ENCODE measurements at regions not wholly inside any gene's neighbourhood (a gene's known extent, or its start where the extent isn't known, plus 50 kb on each side); places are given as distances from the start of the nearest gene placed in this dataset.

DNA sequence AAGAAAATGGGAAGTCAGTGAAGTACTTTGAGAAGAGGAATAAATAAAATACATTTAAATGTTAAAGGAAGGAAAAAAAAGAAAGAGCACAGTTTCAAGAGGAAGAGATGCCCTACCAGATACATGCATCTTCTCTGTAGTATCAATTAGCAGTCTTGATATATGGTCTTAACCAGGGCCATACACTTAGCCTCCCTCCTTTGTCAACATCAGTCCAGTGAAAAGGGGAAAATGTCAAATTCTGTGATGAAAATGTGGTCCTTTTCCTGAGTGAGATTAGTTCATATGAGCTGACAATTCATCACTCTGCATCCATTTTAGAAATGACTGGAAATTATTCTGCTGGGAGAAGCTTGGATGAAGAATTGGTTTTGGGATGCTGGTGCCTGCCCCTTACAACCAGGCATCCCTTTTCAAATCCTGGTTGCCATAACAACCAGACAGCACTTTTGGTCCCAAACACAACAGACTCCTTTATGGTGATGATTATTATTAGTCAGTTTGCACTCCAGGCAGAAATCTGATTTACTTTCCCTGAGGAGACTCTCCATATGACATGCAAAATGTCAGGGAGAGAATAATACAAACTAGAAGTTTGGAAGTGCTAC, 933.6 kb upstream of the CDH8 start:
- no peak for DNase-seq
- H3K27me3 ChIP-seq, result no peaks in the 10 kb centered on the region
- no peaks in the 10 kb centered on the region for H3K4me1 ChIP-seq
- no peak overlapping the region for H3K4me3 ChIP-seq
- TF ChIP-seq, protein P1, sequence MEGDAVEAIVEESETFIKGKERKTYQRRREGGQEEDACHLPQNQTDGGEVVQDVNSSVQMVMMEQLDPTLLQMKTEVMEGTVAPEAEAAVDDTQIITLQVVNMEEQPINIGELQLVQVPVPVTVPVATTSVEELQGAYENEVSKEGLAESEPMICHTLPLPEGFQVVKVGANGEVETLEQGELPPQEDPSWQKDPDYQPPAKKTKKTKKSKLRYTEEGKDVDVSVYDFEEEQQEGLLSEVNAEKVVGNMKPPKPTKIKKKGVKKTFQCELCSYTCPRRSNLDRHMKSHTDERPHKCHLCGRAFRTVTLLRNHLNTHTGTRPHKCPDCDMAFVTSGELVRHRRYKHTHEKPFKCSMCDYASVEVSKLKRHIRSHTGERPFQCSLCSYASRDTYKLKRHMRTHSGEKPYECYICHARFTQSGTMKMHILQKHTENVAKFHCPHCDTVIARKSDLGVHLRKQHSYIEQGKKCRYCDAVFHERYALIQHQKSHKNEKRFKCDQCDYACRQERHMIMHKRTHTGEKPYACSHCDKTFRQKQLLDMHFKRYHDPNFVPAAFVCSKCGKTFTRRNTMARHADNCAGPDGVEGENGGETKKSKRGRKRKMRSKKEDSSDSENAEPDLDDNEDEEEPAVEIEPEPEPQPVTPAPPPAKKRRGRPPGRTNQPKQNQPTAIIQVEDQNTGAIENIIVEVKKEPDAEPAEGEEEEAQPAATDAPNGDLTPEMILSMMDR (IDR thresholded peaks at IDR 0.05), result no peak
- TF ChIP-seq POLR2A (IDR thresholded peaks at IDR 0.05), result no peak
- H3K36me3 ChIP-seq, result no peaks in the 10 kb centered on the region
- no peak overlapping the region for H3K27ac ChIP-seq
- H3K9me3 ChIP-seq, result no peaks in the 10 kb centered on the region

DNA sequence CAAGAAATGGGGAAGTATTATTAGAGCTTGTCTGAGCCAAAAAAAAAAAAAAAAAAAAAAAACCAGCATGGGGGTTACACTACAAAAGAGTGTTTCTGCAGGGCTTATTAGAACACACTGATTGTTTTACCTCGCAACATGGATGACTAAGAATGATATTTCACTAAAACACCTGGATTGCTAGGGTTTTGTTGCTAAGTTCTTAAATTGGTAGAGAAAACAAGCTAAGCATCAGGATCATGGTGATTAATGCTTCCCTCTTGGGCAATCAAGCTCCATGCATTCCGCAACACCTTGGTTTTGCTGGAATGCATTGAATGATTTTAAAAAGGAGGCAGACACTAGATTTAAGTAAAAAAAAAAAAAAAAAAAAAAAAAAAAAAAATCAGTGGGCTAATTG, 931.4 kb upstream of the CDH8 start:
- no peak for DNase-seq
- Histone ChIP-seq H3K27ac (no peak overlapping the region), H3K4me3 (no peak overlapping the region), H3K27me3 (no peaks in the 10 kb centered on the region), H3K36me3 (no peaks in the 10 kb centered on the region), H3K9me3 (no peaks in the 10 kb centered on the region), H3K4me1 (no peaks in the 10 kb centered on the region)
- TF ChIP-seq, protein P1 (IDR thresholded peaks at IDR 0.05), result no peak
- TF ChIP-seq POLR2A (IDR thresholded peaks at IDR 0.05), result no peak

DNA sequence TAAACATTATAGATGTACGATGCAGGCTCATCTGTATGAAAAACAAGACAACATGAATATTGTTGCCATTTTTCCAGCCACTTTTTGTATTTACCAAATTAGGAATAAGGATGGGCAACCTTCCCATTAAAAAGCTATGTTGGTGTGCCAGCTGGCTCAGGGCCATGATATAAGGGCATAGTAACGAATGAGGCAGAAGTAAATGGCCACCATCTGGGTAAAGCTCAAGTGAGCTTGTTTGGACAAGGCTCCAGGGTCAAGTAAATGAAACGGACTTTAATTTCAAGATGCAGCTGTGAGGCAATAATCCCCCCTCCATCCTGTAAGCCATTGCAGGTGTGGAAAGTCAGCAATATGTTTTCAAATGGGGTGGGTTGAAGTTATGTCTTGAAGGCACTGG, 930.9 kb upstream of the CDH8 start:
- Histone ChIP-seq H3K27ac (no peak overlapping the region), H3K36me3 (no peaks in the 10 kb centered on the region), H3K4me1 (no peaks in the 10 kb centered on the region), H3K9me3 (no peaks in the 10 kb centered on the region), H3K27me3 (no peaks in the 10 kb centered on the region), H3K4me3 (no peak overlapping the region)
- TF ChIP-seq POLR2A (IDR thresholded peaks at IDR 0.05), result no peak
- TF ChIP-seq, protein P1 (IDR thresholded peaks at IDR 0.05), result no peak
- DNase-seq, result no peak

DNA sequence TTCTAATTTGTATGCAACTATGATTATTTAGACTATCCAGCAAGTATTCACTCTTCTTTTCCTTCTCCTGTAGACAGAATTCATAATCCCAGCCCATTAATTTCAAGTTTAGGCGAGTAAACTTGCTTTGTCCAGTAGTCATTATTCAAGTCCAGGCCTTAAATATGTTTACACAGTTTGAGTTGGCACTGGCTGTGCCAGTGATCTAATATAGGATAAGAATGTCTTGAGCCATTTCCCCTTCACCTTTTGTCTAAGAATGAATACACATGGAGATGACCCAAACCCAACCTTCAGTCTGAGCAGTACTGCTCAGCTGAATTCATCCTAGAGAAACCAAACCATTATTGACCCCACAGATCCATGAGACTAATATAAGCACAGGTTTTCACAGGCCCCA, 930.4 kb upstream of the CDH8 start:
- TF ChIP-seq, protein P1 (IDR thresholded peaks at IDR 0.05), result no peak
- TF ChIP-seq POLR2A (IDR thresholded peaks at IDR 0.05), result no peak
- H3K4me3 ChIP-seq, result no peak overlapping the region
- no peak for DNase-seq
- no peaks in the 10 kb centered on the region for H3K36me3 ChIP-seq
- no peaks in the 10 kb centered on the region for H3K27me3 ChIP-seq
- no peaks in the 10 kb centered on the region for H3K9me3 ChIP-seq
- no peak overlapping the region for H3K27ac ChIP-seq
- no peaks in the 10 kb centered on the region for H3K4me1 ChIP-seq

DNA sequence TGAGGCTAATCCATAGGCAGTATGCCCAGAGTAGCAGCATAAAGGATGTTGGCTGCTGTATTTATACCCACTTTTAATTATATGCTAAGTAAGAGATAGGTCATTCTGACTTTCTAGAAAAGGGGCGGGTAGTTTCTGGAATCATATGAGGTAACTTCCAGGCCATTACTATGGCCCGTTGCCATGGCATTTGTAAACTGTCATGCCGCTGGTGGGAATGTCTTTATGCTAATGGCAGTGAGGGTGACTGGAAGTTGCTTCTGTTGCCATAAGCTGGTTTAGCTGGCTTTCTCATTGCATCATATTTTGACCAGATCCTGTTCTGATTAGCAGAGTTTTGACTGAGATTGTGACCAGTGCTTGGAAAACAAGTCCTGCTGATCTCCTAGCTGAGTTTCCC, 929.6 kb upstream of the CDH8 start:
- no peaks in the 10 kb centered on the region for H3K36me3 ChIP-seq
- no peaks in the 10 kb centered on the region for H3K9me3 ChIP-seq
- H3K27me3 ChIP-seq, result no peaks in the 10 kb centered on the region
- H3K4me3 ChIP-seq, result no peak overlapping the region
- no peak for DNase-seq
- TF ChIP-seq, protein P1 (IDR thresholded peaks at IDR 0.05), result no peak
- TF ChIP-seq POLR2A (IDR thresholded peaks at IDR 0.05), result no peak
- H3K27ac ChIP-seq, result no peak overlapping the region
- H3K4me1 ChIP-seq, result no peaks in the 10 kb centered on the region

DNA sequence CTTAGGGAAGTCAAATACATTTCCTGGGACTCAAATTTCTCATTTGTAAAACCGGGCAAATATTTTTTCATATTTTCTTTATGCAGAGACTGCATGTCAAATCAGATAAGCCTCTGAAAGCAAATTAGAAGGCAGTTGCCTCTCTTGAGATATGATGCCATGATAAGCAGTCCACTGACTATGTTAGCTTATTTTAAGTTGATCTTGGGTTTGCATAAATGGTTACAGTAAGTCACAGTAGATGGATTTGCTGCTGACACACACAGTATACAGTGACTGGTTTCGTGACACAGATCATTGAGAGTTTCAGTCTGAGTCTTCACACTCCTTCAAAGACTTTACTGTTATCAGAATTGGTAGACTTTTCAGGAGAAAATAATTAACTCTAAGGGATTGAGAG, 927.6 kb upstream of the CDH8 start:
- H3K4me1 ChIP-seq, result no peaks in the 10 kb centered on the region
- H3K36me3 ChIP-seq, result no peaks in the 10 kb centered on the region
- no peak for DNase-seq
- TF ChIP-seq, protein P1 (IDR thresholded peaks at IDR 0.05), result no peak
- no peaks in the 10 kb centered on the region for H3K27me3 ChIP-seq
- no peak overlapping the region for H3K27ac ChIP-seq
- H3K4me3 ChIP-seq, result no peak overlapping the region
- H3K9me3 ChIP-seq, result no peaks in the 10 kb centered on the region
